A673 (cell line): ENCODE measurements at regions not wholly inside any gene's neighbourhood (a gene's known extent, or its start where the extent isn't known, plus 50 kb on each side); places are given as distances from the start of the nearest gene placed in this dataset.

Source experiments
- CTCF ChIP-seq: fragments of 300-800, 200-600 bp; sonication (generic); conservative IDR thresholded peaks from 2 replicates; pipeline ENCODE4 v1.5.1; 2017; ENCODE audit warnings: low read depth, mild to moderate bottlenecking, antibody characterized with exemption, low read length, moderate library complexity, mixed read lengths
- EZH2 ChIP-seq: fragments of 200-600 bp; sonication (generic); IDR thresholded peaks from 2 replicates; pipeline ENCODE4 v1.6.1; 2017; ENCODE audit warnings: borderline replicate concordance, low read depth, mild to moderate bottlenecking, mixed read lengths, antibody characterized with exemption, low read length; ENCODE audit not compliant: poor library complexity, severe bottlenecking

- TF ChIP-seq CTCF (no peak), EZH2 (no peak)
Observed at GRCh38 chr6:126524811-126525326, 185.0 kb downstream of the CENPW start.
